ENCODE measurements at regions not wholly inside any gene's neighbourhood (a gene's known extent, or its start where the extent isn't known, plus 50 kb on each side); places are given as distances from the start of the nearest gene placed in this dataset.
"Not testable (repeated sequence)": the region's sequence is repeated elsewhere in the genome, so short reads cannot be mapped to it uniquely, and the experiment has no call there.

DNA sequence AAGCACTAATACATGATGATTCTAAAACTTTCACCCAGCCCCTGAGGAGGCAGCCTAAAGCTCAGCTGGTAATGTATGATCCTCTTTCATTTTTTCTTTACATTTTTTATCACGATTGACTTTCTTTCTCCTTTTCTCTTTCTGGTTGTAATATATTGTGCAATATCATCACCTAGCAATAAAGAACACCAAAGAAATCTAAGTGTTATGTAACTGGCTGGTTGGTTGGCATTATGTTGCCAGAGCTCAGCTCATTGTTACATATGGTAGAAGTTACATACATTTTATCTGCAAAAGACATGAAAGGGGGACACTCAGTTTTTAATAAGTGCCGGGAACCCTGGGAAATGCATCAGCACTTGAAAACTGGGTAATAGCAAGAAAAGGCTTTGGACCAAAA lies 432.1 kb upstream of the DDI1 start:
- no peak overlapping the region for H3K4me3 ChIP-seq (replicated peaks; ENCODE audit: low read depth, low read length)
- TF ChIP-seq, protein P1, sequence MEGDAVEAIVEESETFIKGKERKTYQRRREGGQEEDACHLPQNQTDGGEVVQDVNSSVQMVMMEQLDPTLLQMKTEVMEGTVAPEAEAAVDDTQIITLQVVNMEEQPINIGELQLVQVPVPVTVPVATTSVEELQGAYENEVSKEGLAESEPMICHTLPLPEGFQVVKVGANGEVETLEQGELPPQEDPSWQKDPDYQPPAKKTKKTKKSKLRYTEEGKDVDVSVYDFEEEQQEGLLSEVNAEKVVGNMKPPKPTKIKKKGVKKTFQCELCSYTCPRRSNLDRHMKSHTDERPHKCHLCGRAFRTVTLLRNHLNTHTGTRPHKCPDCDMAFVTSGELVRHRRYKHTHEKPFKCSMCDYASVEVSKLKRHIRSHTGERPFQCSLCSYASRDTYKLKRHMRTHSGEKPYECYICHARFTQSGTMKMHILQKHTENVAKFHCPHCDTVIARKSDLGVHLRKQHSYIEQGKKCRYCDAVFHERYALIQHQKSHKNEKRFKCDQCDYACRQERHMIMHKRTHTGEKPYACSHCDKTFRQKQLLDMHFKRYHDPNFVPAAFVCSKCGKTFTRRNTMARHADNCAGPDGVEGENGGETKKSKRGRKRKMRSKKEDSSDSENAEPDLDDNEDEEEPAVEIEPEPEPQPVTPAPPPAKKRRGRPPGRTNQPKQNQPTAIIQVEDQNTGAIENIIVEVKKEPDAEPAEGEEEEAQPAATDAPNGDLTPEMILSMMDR (IDR thresholded peaks at IDR 0.05; ENCODE audit: low read depth, low read length, missing control alignments): no peak
- no peak for DNase-seq (ENCODE audit: extremely low read depth, low read depth)

DNA sequence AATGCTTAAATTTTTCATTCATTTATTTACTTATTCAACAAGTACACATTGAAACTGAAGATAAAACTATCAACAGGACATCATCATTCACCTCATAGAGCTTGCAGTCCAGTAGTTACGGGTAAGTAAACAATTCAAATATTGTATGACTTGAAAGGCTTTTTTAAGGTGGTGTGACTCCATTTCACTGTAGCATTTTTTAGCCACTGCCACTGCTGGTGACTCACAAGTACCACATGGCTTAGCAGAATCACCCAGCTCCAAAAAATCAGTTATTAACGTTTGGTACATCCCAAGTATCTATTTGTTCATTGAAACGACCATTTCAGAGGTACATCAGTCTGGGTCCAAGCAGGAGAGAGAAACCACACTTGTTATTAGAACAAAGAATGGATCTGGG lies 427.9 kb upstream of the DDI1 start:
- DNase-seq (ENCODE audit: extremely low read depth, low read depth): no peak
- H3K4me3 ChIP-seq (replicated peaks; ENCODE audit: low read depth, low read length): no peak overlapping the region
- TF ChIP-seq, protein P1 (IDR thresholded peaks at IDR 0.05; ENCODE audit: low read depth, low read length, missing control alignments): no peak

DNA sequence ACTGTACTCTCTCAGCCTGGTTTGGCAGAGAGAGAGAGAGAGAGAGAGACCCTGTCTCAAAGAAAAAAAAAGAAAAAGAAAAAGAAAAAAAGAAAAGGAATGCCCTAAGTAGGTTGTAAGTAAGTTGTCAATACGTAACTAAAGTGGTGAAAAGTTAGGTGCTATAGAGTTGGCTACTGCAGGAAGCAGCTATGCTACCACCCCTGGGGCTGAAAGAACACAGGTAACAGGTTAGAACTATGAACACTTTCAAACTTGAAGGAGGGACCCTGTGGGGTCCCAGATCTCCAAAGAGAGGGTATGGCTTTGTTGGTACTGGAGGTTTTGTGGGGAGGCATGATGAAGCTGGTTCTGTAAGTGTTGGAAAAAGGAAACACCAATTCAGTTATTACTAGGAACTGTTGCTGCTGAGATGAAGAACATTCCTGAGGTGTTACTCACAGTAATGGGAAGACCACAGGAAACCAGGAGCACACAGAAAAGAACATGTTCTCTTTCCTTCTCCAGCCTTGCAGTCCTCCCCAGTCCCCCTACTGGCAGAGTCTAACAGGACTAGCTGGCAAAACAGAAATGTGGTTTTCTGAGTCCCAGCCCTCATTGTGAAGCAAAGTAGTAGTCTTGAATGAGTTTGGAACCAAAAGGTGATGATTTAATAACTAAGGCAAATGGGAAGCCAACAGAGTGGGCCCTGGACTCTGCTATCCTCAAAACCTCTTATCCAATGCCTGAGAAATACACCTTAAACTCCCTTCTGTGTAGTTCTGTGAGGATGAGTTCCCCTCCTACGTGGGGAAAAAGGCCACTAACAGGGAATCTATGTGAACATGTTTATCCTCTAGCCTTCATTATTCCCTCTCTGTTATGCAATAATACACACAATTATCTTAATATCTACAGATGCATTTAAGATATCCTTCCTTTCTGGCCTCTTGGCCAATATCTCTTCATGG lies 427.0 kb upstream of the DDI1 start:
- DNase-seq (ENCODE audit: extremely low read depth, low read depth): peak; percentile 90

DNA sequence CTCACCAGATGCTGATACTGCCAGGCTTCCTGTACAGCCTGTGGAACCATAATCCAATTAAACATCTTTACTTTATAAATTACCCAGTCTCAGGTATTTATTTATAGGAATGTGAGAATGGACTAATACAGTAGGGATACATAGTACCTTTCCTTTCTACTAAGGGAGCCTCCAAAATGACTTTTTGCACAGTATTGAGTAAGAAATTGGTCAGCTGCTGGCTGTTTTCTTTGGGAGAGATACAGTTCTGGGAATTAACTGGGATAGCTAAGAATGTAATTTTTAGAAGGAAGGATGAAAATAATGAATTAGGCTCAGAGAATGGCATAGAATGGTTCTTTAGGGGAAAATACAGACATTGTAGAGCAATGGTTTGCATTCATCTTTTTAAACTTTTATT lies 426.0 kb upstream of the DDI1 start:
- no peak overlapping the region for H3K4me3 ChIP-seq (replicated peaks; ENCODE audit: low read depth, low read length)
- DNase-seq (ENCODE audit: extremely low read depth, low read depth): no peak
- TF ChIP-seq, protein P1 (IDR thresholded peaks at IDR 0.05; ENCODE audit: low read depth, low read length, missing control alignments): no peak

More for the DNA sequence above, 427.0 kb upstream of the DDI1 start:
- H3K4me3 ChIP-seq (replicated peaks; ENCODE audit: low read depth, low read length): no peak overlapping the region
- TF ChIP-seq, protein P1 (IDR thresholded peaks at IDR 0.05; ENCODE audit: low read depth, low read length, missing control alignments): peak; percentile 84

DNA sequence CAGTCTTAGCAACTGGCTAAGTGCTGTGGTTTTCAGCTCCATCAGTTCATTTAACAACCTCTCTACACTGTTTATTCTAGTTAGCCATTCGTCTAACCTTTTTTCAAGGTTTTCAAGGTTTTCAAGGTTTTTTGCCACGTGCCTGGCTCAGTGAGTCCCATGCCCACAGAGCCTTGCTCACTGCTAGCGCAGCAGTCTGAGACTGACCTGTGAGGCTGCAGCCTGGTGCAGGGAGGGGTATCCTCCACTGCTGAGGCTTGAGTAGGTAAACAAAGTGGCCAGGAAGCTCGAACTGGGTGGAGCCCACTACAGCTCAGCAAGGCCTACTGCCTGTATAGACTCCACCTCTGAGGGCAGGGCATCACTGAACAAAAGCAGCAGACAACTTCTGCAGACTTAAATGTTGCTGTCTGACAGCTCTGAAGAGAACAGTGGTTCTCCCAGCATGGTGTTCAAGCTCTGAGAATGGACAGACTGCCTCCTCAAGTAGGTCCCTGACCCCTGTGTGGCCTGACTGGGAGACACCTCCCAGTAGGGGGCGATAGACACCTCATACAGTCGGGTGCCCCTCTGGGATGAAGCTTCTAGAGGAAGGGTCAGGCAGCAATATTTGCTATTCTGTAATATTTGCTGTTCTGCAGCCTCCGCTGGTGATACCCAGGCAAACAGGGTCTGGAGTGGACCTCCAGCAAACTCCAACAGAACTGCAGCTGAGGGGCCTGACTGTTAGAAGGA lies 424.7 kb upstream of the DDI1 start:
- not testable (repeated sequence) for DNase-seq (ENCODE audit: extremely low read depth, low read depth); H3K4me3 ChIP-seq (replicated peaks; ENCODE audit: low read depth, low read length)

DNA sequence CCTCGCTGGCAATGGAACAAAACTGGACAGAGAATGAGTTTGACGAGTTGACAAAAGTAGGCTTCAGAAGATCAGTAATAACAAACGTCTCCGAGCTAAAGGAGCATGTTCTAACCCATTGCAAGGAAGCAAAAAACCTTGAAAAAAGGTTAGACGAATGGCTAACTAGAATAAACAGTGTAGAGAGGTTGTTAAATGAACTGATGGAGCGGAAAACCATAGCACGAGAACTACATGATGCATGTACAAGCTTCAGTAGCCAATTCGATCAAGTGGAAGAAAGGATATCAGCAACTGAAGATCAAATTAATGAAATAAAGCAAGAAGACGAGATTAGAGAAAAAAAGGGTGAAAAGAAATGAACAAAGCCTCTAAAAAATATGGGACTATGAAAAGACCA lies 424.0 kb upstream of the DDI1 start:
- H3K4me3 ChIP-seq (replicated peaks; ENCODE audit: low read depth, low read length); DNase-seq (ENCODE audit: extremely low read depth, low read depth): not testable (repeated sequence)

DNA sequence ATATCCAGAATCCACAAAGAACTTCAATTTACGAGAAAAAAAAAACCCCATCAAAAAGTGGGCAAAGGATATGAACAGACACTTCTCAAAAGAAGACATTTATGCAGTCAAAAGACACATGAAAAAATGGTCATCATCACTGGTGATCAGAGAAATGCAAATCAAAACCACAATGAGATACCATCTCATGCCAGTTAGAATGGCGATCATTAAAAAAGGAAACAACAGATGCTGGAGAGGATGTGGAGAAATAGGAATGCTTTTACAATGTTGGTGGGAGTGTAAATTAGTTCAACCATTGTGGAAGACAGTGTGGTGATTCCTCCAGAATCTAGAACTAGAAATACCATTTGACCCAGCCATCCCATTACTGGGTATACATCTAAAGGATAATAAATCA lies 419.9 kb upstream of the DDI1 start:
- not testable (repeated sequence) for H3K4me3 ChIP-seq (replicated peaks; ENCODE audit: low read depth, low read length); DNase-seq (ENCODE audit: extremely low read depth, low read depth)

DNA sequence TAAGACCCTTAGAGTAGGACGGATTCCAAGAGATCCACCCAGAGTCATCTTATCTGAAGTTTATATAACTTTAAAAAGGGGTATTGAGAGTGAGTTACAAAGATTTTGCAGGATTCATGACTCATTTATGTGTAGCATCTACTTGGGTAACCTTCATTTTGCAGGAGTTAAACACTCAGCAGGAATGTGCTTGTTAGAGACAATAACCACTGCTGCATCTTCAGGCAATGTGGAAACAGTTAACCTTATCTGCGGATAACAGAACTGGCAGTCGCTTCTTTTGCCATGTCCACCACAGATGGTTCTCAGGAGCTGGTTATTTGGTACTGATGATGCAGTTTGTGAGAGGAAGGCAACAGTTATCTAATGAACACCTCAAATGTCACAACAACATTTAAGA lies 417.9 kb upstream of the DDI1 start:
- no peak overlapping the region for H3K4me3 ChIP-seq (replicated peaks; ENCODE audit: low read depth, low read length)
- DNase-seq (ENCODE audit: extremely low read depth, low read depth): no peak
- TF ChIP-seq, protein P1 (IDR thresholded peaks at IDR 0.05; ENCODE audit: low read depth, low read length, missing control alignments): no peak

Data from HFF-Myc (cell line).